GM20000 (cell line): ENCODE measurements at regions not wholly inside any gene's neighbourhood (a gene's known extent, or its start where the extent isn't known, plus 50 kb on each side); places are given as distances from the start of the nearest gene placed in this dataset.

Experiments
- DNase-seq: peaks from one replicate; pipeline ENCODE4 v3.0.0; 2012; ENCODE audit warnings: low spot score
- TF ChIP-seq, protein P1 (sequence below): IDR thresholded peaks from 2 replicates; pipeline ENCODE4 v1.5.1; 2012; ENCODE audit warnings: mild to moderate bottlenecking, control low read depth; ENCODE audit errors: extremely low read depth, missing control alignments

DNA sequence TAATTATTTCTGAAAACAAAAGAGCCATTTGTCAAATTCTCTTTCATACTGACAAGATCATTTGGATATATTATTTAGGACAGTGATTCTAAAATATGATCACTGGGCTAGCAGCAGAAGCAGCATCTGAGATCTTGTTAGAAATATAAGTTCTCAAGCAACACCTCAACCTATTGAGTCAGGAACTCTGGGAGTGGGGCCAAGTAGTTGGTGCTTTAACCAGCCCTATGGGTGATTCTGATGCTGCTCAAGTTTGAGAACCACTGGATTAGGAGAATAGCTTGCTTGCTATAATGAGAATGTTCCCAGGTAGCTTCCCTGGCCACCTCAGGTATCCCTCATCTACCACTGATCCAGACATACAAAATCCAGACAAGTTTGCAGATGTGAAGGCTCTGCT, 466.9 kb upstream of the CELF4 start:
- TF ChIP-seq, protein P1, sequence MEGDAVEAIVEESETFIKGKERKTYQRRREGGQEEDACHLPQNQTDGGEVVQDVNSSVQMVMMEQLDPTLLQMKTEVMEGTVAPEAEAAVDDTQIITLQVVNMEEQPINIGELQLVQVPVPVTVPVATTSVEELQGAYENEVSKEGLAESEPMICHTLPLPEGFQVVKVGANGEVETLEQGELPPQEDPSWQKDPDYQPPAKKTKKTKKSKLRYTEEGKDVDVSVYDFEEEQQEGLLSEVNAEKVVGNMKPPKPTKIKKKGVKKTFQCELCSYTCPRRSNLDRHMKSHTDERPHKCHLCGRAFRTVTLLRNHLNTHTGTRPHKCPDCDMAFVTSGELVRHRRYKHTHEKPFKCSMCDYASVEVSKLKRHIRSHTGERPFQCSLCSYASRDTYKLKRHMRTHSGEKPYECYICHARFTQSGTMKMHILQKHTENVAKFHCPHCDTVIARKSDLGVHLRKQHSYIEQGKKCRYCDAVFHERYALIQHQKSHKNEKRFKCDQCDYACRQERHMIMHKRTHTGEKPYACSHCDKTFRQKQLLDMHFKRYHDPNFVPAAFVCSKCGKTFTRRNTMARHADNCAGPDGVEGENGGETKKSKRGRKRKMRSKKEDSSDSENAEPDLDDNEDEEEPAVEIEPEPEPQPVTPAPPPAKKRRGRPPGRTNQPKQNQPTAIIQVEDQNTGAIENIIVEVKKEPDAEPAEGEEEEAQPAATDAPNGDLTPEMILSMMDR, result no peak

DNA sequence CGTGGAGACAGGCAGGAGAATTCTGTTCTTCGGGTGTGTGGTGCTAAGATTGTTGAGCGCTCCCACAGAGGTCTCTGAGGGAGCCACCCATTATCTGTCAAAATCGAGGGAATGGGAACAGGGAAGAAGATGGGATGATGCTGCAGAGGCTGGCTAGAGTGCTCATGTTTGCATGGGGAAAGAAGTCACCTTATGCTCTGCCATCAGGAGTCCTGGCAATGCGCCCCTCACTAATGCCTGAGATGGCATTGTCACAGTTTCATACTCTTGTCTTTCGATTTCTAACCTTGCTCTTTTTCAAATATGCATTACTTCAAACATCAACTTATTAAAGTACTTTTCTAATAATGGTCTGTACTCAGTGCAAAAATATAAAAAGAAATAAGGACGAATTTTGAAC, 463.3 kb upstream of the CELF4 start:
- DNase-seq, result no peak
- TF ChIP-seq, protein P1, result no peak

More for the DNA sequence above, 466.9 kb upstream of the CELF4 start:
- no peak for DNase-seq

DNA sequence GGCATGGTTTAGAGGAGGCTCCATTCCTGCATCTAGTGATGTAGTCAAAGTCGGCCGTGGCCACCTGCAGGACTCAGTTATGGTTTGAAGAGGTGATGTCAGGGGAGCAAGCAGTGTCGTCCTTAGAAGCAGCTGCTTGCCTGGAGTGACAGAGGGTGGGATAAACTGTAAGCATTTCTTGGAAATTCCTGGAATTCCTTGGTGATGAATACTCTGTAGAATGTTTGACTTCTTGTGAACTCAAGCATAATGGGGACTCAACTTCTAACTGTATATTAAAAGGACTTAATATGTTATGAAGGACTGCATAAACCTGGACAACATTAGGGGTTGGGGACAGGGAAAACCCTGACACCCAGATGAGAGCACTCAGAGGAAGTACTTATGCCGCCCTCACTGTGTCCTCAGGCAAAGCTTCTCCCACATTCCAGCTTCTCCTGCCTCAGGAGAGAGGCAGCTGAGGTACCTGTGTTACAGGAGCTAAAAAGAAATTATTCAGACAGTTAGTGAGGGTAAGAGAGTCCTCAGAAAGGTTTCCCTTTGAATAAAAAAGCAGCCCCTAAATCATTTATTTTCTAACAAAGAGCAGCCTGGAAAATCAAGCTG, 459.9 kb upstream of the CELF4 start:
- TF ChIP-seq, protein P1, result no peak
- DNase-seq, result no peak

DNA sequence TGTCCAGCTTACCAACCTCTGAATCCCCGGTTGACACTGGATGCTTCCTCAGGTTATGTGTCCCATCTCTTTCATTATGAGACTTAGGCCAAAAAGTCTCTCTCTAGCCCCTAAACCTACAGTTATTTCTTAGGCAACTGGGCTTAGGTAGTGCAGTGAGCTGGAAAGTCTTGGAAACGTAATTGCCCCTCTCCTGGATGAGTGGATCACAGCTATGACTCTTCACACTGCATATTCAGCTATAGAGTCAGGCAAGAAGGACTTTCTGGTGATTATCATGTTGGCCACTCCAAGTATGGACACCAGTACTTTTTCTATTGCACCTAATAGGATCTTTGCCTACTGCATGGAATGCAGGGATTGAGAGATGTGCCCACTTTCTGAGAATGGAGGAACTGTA, 458.3 kb upstream of the CELF4 start:
- TF ChIP-seq, protein P1, result no peak
- no peak for DNase-seq

DNA sequence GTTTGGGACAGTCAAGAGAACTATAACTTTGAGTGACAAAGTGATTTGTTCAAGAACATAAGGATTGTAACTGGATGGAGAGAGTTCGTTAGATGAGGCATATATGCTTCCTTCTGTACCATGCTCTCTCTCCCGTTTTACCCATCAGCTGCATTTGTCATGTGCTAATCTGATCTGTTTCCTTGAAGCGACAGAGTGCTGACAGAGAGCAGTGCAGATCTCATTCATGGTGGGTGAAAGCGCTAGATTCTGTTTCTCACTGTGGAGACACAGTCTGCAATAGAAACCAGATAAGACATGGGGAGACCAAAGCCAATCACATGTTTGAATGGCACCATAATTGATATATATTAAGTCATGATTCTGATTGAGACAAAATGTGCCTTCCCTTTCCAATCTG, 456.6 kb upstream of the CELF4 start:
- no peak for DNase-seq
- TF ChIP-seq, protein P1, result no peak

DNA sequence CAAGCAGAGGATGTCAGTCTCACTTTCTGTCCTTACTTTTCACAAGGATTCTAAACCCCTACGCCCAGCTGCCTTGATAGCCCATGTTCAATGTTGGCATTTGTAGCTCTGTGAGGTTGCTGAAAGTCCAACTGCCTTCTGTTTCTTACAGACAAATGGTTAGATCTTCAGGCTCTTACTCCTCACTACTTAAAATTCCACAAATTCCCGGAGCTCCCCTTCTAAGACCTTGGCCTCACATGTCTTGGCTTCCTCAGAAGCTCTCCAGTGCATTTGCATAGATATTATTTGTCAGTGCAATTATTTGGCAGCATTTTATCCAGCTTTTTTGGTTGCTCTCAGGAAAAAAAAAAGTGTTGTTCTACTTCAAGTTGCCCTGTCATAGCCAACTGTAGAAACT, 453.7 kb upstream of the CELF4 start:
- TF ChIP-seq, protein P1, result no peak

DNA sequence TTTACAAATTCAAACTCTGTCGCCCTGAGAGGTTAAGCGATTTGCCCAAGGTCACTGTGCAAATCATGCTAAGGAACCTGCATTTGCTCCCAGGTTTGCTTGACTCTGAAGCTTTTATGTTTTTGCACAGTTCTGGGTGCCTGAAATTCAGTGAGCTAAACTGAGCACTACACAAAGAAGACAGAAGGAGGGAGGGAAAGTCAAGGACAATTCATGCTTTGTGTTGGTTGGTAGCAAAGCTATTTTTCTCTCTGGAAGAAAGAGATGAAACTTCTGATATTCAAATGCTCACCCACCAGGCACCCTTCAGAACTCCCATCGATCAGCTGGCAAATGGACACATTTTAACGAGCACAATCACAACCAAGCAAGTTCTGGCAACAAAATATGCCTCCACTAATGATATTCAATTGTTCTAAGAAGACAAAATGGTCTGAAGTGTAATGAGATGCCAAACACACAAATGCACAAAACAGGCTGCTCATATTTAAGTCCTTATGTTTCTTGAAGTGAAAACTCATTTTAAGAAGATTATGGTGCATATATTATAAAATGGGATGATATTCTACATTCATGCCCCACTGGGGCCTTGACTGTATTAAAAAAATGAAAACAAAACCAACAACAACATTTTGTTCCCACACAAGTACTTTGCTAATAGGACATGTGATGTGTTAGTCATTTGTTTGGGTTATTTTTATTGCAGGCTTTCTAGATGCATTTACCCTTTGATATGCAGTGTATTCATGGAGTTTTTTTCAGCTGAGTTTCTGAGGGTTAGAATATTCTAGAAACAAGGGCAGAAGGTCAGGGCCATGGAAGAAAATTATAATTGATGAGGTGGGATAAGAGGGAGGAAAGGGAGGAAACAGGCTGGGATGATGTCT, 445.6 kb upstream of the CELF4 start:
- DNase-seq, result no peak
- TF ChIP-seq, protein P1, result no peak

More for the DNA sequence above, 453.7 kb upstream of the CELF4 start:
- no peak for DNase-seq
